Activated CD8-positive, alpha-beta memory T cell treated with anti-CD3 and anti-CD28 coated beads for 36 hours (primary cell): ENCODE measurements at regions not wholly inside any gene's neighbourhood (a gene's known extent, or its start where the extent isn't known, plus 50 kb on each side); places are given as distances from the start of the nearest gene placed in this dataset.

ENCODE experiments used
- CTCF ChIA-PET: fragments of 350-600 bp; sonication (Branson Sonifier 250); formaldehyde crosslinking; loops from one replicate; lab custom pipeline; 2021; ENCODE audit warnings: antibody characterized with exemption; lab: Charles Lee
- POLR2A ChIA-PET: fragments of 350-600 bp; sonication (Branson Sonifier 250); formaldehyde crosslinking; loops from one replicate; lab custom pipeline; 2021; ENCODE audit warnings: antibody characterized with exemption; lab: Charles Lee

- POLR2A ChIA-PET: no interaction called here
- CTCF ChIA-PET: no interaction called here
These were observed 226.2 kb upstream of the TNP1 start for GRCh38 chr2:217086038-217086522.

GRCh38 chr2:217085543-217085942, 225.7 kb upstream of the TNP1 start:
- ChIA-PET CTCF (no interaction called here), POLR2A (no interaction called here)

GRCh38 chr2:217081799-217082198, 221.9 kb upstream of the TNP1 start:
- ChIA-PET CTCF (no interaction called here), POLR2A (no interaction called here)

DNA sequence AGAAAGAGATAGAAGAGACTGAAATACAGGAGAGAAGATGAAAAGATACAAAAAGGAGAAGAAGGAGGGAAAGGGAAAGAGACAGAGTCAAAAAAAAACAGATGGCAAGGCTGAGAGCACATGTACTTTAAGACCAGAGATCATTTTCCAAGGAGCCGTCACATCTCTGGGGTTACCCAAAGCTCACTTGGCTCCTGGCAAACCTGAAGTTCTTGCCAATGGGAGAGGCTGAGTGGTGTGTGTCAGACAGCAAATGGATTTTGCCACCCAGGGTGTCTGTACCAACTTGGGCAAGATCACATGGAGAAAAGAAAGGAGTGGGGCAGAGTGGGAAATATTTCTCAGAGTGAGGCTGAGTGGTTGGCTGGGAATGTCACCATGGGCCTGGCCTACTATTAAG, 219.3 kb upstream of the TNP1 start:
- CTCF ChIA-PET: no interaction called here
- POLR2A ChIA-PET: no interaction called here

GRCh38 chr2:217077831-217078407, 218.1 kb upstream of the TNP1 start:
- ChIA-PET POLR2A (no interaction called here), CTCF (no interaction called here)

DNA sequence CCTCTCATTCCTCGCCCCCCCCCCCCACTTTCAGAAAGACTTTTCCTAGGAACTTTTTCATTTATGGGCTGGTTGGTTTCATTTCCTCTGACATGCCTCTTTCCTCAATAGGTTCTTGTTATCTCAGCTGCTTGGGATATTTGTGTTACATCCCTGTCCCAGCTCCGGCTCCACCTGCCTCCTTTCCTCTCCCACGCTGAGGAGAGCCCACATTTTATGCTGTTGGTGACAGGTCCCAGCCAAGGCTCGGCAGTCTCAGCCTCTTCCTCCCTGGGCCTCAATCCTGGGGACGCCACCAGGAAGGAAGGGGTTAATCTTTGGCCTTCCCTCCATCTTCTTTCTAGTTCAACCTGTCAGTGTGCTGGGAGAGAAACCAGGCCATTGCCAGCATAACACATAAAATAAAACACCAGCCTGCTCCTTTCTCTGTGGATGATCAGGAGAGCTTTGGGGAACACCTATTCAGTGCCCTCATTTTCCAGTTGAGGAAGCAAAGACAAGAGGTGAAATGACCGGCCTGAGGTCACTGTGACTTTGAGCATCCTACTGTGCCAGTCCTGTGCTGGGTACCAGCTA, 216.9 kb upstream of the TNP1 start:
- POLR2A ChIA-PET: no interaction called here
- CTCF ChIA-PET: no interaction called here

- ChIA-PET CTCF (no interaction called here), POLR2A (no interaction called here)
These were observed 216.2 kb upstream of the TNP1 start for GRCh38 chr2:217076058-217076435.

DNA sequence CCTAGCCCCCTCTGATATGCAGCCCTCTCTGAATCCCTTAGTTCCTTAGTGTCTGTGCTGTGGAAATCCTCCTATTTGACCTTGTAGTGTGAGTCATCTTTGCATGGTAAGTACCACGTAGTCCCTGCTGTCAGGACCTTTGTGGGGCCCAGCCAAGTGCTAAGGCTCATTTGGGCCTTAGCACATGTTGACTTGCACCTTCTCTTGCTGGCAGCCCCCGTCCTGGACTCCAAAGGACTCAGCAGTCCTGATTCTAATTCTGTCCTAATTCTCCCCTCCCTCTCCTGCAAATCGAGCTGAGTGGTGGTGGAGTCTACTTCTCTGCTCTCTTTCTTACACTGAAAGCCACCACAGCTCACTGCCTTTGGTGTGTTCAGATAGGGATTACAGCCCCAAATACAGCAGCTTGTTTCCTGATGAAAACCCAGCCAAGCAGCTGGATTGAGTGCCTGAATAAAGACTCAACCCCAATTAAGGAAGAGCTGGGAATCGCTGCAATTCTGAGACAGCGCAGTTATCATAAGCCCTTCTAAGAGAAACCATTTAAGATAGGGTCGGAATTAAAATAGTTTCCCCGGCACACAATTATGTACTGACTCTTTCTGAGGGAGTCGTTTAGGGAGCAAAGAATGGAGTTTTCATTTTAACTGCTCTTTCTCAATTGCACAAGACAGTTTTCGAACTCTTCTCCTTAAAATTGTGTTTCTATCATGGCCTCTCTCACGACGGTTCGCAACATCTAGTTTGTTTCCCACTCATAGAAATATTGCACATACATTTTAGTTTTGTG, 215.6 kb upstream of the TNP1 start:
- ChIA-PET CTCF (no interaction called here), POLR2A (no interaction called here)

DNA sequence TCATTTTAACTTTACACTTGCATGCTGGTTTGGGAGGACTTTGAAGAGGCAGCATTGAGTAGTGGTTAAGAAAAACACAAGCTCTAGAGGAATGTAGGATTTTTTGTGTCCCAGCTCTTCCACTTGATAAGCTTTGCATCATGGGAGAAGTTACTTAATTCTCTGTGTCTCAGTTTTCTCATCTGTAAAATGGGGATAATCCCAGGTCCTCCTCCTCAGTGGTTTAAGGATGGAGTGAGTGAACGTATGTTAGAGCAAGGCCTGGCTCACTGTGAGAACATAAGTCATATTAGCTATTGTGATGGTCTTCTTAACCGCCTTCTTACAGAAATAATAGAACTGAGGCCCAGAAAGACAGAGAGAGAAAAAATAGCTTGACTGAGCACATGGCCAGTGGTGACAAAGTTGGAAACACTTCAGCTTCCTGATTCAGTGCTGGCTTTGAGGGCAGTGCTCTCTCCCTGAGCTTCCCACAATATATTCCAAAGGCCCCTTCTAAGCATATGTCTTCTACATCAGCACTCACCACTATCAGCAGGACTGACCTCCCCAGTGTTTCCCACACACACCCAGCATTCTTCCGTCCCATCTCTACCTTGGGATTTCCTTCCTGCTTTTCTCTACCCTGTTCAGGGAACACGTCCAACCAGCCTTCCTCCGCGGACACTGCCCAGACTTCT, 214.9 kb upstream of the TNP1 start:
- ChIA-PET POLR2A (no interaction called here), CTCF (no interaction called here)

DNA sequence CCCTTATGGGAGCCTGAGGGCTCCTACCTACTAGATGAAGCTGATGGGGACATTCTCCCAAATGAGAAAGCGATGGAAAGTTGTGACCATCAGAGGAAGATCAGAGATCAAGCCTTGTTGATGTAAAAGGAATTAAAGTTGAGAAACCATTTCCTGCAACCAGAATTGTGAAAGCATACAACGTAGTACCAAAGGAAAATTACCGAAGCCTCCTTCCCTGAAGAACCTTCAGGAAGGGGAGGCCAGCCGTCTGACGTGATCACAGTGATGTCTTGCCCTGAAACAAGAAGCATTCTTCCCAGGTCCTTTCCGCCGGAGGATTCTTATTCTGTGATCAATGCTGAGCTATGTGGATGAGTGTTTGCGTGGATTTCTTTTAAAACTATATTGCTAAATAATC, 211.6 kb upstream of the TNP1 start:
- ChIA-PET CTCF (interaction anchor here (0.7 kb wide), 1 partner anchor 11 kb away, joined by 3 read pairs; no protein-coding TSS in a partner anchor), POLR2A (no interaction called here)

DNA sequence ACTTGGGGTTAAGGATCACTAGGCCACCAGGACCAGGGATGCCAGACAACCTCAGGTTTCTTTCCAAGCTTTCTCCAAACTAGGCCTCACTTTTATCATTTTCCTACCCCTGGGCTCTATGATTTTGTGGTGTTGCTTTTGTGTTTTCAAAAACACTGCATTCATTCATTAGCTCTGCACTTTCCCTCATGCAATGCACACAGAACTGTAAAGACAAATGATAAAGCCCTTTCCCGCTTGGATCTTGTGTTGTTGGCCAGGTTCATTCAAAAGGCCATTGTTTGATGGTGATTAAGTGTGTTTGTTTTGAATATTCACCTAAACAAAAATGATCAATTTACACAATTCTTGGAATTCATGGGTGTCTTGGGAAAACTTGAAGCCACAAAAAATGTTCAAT, 210.7 kb upstream of the TNP1 start:
- CTCF ChIA-PET: no interaction called here
- POLR2A ChIA-PET: no interaction called here

GRCh38 chr2:217070043-217070430, 210.2 kb upstream of the TNP1 start:
- CTCF ChIA-PET: no interaction called here
- POLR2A ChIA-PET: no interaction called here

GRCh38 chr2:217069263-217070042, 209.6 kb upstream of the TNP1 start:
- POLR2A ChIA-PET: no interaction called here

DNA sequence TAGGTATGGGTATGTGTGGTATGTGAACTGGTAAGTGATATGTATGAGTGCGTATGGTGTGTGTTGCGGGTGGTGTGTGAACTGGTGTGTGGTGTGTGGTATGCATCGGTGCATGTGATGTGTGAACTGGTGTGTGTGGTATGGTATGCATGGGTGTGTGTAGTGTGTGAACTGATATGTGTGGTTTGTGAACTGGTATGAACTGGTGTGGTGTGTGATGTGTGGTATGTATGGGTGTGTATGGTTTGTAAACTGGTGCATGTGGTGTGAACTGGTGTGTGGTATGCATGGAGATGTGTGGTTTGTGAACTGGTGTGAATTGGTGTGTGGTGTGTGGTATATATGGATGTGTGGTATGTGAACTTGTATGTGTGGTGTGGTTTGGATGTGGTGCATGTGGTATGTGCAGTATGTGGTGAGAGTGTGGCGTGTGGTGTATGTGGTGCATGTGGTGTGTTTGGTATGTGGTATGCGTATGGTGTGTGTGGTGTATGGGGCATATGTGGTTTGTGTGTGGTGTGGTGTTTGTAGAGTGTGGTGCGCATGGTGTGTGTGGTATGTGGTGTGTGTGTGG, 208.9 kb upstream of the TNP1 start:
- CTCF ChIA-PET: no interaction called here
- POLR2A ChIA-PET: no interaction called here

More at GRCh38 chr2:217069263-217070042, 209.6 kb upstream of the TNP1 start:
- CTCF ChIA-PET: no interaction called here

GRCh38 chr2:217067787-217068186, 207.9 kb upstream of the TNP1 start:
- POLR2A ChIA-PET: no interaction called here

DNA sequence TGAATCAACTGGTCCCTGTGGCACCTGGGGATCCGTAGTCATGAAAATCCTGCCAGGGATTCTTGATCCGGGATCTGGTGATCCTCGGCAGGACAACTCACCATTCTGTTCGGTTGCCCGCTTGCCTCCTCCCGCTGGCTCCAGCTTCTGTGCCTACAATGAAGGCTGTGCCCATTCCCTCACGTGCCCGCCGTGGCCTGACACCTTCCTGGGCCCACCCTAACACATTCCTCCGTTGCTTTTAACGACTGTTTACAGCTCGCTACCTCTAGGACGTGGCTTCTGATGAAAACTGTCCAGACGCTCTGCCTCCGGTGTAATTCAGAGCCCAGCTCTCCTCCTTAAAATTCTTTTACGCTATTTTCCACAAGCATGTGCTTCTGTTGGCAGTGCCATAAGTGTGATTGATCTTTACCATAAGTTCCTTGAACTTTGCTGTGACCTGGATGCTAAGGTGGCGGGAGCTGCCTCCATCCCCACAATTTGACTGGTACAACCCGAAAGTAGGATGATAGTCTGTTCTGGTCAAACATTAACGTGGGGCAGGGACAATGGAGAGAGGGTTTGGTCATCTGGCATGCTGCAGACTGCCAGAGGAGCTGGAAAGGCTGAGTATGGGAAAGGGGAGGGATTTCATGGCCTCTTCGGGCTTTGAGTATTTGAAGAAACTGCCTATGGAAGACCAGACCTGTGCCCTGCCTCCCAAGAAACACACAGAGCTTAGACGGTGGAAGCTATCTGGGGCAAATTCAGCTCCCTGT, 206.8 kb upstream of the TNP1 start:
- ChIA-PET CTCF (interaction anchor here (0.5 kb wide), 1 partner anchor 16 kb away, joined by 5 read pairs; no protein-coding TSS in a partner anchor), POLR2A (no interaction called here)

More at GRCh38 chr2:217067787-217068186, 207.9 kb upstream of the TNP1 start:
- CTCF ChIA-PET: interaction anchor here (0.7 kb wide), 1 partner anchor 22 kb away, joined by 4 read pairs; no protein-coding TSS in a partner anchor

DNA sequence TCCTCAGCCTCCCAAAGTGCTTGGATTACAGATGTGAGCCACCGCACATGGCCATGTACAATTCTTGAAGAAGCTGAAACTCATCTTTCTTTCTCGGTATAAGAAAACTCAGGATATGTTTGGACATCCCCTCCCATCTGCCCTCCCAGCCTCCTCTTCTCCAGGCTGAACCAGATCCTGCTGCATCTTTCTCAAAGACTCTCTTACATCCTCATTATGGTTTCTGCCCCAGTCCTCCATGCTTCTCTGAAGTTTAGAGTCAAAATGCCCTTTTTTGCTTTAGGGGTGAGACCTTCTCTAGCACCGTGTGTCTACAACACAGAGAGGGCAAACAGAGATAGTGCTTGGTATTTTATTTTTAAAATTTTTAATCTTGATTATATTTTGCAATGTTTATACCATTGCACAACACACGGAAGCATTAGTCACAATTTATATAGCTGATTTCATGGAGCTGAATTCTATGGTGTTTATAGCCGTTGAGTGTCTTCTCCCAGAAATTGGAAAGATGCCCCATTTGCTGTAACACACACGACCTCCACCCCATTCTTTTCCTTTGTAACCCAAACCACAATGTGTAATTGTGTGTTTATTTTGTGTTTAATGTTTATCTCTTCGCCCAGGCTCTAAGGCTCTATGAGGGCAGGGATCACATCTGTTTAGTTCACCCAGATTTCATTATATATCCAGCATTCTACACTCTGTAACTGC, 206.0 kb upstream of the TNP1 start:
- ChIA-PET POLR2A (no interaction called here), CTCF (no interaction called here)

DNA sequence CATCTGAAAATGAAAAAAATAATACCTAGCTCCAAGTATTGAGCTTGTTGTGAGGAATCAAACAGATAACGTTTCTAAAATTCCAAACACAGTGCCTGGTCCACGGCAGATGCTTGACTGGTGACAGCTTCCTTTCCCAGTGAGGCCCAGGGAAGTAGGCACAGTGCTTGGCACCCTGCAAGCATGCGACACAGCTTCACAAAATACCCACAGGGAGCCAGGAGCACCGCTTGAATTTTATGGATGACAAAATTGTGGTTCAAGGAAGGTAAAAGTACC, 205.1 kb upstream of the TNP1 start:
- POLR2A ChIA-PET: no interaction called here
- CTCF ChIA-PET: interaction anchor here (0.6 kb wide), 1 partner anchor 1291 kb away, joined by 6 read pairs; no protein-coding TSS in a partner anchor
